Astrocyte (in vitro differentiated cells and primary cell): ENCODE measurements at regions not wholly inside any gene's neighbourhood (a gene's known extent, or its start where the extent isn't known, plus 50 kb on each side); places are given as distances from the start of the nearest gene placed in this dataset.

Source experiments
- DNase-seq: peaks from one replicate; pipeline ENCODE4 v3.0.0-alpha.2; 2010; ENCODE audit warnings: low read depth
- FAIRE-seq: peaks from 2 replicates; lab custom pipeline; 2011; peaks lifted over from hg19 to GRCh38; lab: Jason Lieb, UNC
- H2AFZ ChIP-seq: 2 replicates; pipeline ENCODE4 v1.6.0; 2012; ENCODE audit warnings: low read depth, low read length, inconsistent platforms
- H3K27ac ChIP-seq: 2 replicates; pipeline ENCODE4 v1.5.1; 2011; ENCODE audit warnings: low read depth, low read length, inconsistent platforms
- H3K27me3 ChIP-seq: 2 replicates; pipeline ENCODE4 v1.6.0; 2011; ENCODE audit warnings: low read length, inconsistent platforms; ENCODE audit not compliant: insufficient read depth
- H3K36me3 ChIP-seq: 2 replicates; pipeline ENCODE4 v1.5.1; 2011; ENCODE audit warnings: low read length, inconsistent platforms; ENCODE audit not compliant: insufficient read depth
- H3K4me1 ChIP-seq: 2 replicates; pipeline ENCODE4 v1.5.1; 2011; ENCODE audit warnings: low read length, inconsistent platforms; ENCODE audit not compliant: insufficient read depth
- H3K4me2 ChIP-seq: 2 replicates; pipeline ENCODE4 v1.6.0; 2012; ENCODE audit warnings: low read length, inconsistent platforms
- H3K4me3 ChIP-seq: 2 replicates; pipeline ENCODE4 v1.5.1; 2011; ENCODE audit warnings: low read depth, mild to moderate bottlenecking, low read length, inconsistent platforms; ENCODE audit not compliant: insufficient read depth
- H3K79me2 ChIP-seq: 2 replicates; pipeline ENCODE4 v1.6.0; 2012; ENCODE audit warnings: mild to moderate bottlenecking, low read length, inconsistent platforms; ENCODE audit not compliant: insufficient read depth
- H3K9ac ChIP-seq: 2 replicates; pipeline ENCODE4 v1.6.0; 2012; ENCODE audit warnings: mild to moderate bottlenecking, low read length, inconsistent platforms
- H3K9me3 ChIP-seq: 2 replicates; pipeline ENCODE4 v1.5.1; 2012; ENCODE audit warnings: low read depth, mild to moderate bottlenecking, low read length, inconsistent platforms; ENCODE audit not compliant: insufficient read depth
- H4K20me1 ChIP-seq: 2 replicates; pipeline ENCODE4 v1.6.0; 2012; ENCODE audit warnings: low read length, inconsistent platforms; ENCODE audit not compliant: insufficient read depth
- H3K27ac Mint-ChIP-seq: one replicate; pipeline ENCODE4 v1.8.0; 2021; ENCODE audit warnings: mild to moderate bottlenecking, mixed read lengths; ENCODE audit not compliant: unreplicated experiment
- H3K27me3 Mint-ChIP-seq: one replicate; pipeline ENCODE4 v1.8.0; 2021; ENCODE audit warnings: low read depth, mixed read lengths; ENCODE audit not compliant: unreplicated experiment
- H3K36me3 Mint-ChIP-seq: one replicate; pipeline ENCODE4 v1.8.0; 2021; ENCODE audit warnings: low read depth, mixed read lengths; ENCODE audit not compliant: unreplicated experiment
- H3K4me1 Mint-ChIP-seq: one replicate; pipeline ENCODE4 v1.8.0; 2021; ENCODE audit warnings: low read depth, mixed read lengths; ENCODE audit not compliant: unreplicated experiment
- H3K4me3 Mint-ChIP-seq: one replicate; pipeline ENCODE4 v1.8.0; 2021; ENCODE audit warnings: mild to moderate bottlenecking, moderate library complexity, mixed read lengths; ENCODE audit not compliant: unreplicated experiment
- H3K9me3 Mint-ChIP-seq: one replicate; pipeline ENCODE4 v1.8.0; 2021; ENCODE audit warnings: mild to moderate bottlenecking, mixed read lengths; ENCODE audit not compliant: unreplicated experiment
- CTCF ChIP-seq: IDR thresholded peaks from 2 replicates; pipeline ENCODE4 v1.5.1; 2011; ENCODE audit warnings: low read depth, mild to moderate bottlenecking, inconsistent platforms, low read length, moderate library complexity; ENCODE audit not compliant: insufficient read depth
- EZH2 ChIP-seq: IDR thresholded peaks from 2 replicates; pipeline ENCODE4 v1.6.1; 2012; ENCODE audit warnings: mild to moderate bottlenecking, low read length, inconsistent platforms; ENCODE audit not compliant: insufficient read depth

DNA sequence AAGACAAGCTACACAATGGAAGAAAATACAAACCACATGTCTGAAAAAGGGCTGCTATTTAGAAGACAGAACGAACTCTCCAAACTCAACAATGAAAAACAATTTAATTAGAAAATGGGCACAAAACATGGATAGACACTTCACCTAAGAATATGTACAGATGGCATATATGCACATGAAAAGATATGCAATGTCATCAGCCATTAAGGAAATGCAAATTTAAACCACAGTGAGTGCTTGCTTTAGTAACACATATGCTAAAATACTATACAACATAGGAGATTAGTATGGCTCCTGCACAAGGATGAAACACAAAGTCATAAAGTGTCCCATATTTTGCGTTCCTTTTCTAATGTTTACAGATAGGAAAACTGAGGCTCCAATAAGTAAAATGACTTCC is 60.4 kb upstream of the FAM83B start:
- H3K27me3 ChIP-seq: no peaks in the 10 kb centered on the region
- no peaks in the 10 kb centered on the region for H3K36me3 ChIP-seq
- no peak overlapping the region for H2AFZ ChIP-seq
- no peak overlapping the region for H3K4me3 Mint-ChIP-seq
- H3K79me2 ChIP-seq: no peaks in the 10 kb centered on the region
- H3K4me2 ChIP-seq: no peak overlapping the region
- H3K4me3 ChIP-seq: no peak overlapping the region
- FAIRE-seq (no peak), DNase-seq (no peak)
- peaks cover 3% of the 10 kb centered on the region for H3K9me3 Mint-ChIP-seq
- no peaks in the 10 kb centered on the region for H3K9me3 ChIP-seq
- no peak overlapping the region for H3K27ac ChIP-seq
- H3K27me3 Mint-ChIP-seq: no peaks in the 10 kb centered on the region
- no peak overlapping the region for H3K27ac Mint-ChIP-seq
- H3K36me3 Mint-ChIP-seq: no peaks in the 10 kb centered on the region
- no peaks in the 10 kb centered on the region for H3K4me1 Mint-ChIP-seq
- no peak for TF ChIP-seq CTCF
- TF ChIP-seq EZH2: no peak
- no peak overlapping the region for H3K9ac ChIP-seq
- H3K4me1 ChIP-seq: no peaks in the 10 kb centered on the region
- no peaks in the 10 kb centered on the region for H4K20me1 ChIP-seq

- no peaks in the 10 kb centered on the region for H3K9me3 ChIP-seq
- H2AFZ ChIP-seq: no peak overlapping the region
- no peaks in the 10 kb centered on the region for H3K27me3 ChIP-seq
- no peak overlapping the region for H3K27ac Mint-ChIP-seq
- no peaks in the 10 kb centered on the region for H3K36me3 ChIP-seq
- H3K4me3 Mint-ChIP-seq: no peak overlapping the region
- H3K27ac ChIP-seq: no peak overlapping the region
- H3K4me1 ChIP-seq: no peaks in the 10 kb centered on the region
- peaks cover 3% of the 10 kb centered on the region for H3K9me3 Mint-ChIP-seq
- H3K36me3 Mint-ChIP-seq: no peaks in the 10 kb centered on the region
- TF ChIP-seq CTCF: no peak
- no peak for TF ChIP-seq EZH2
- no peak overlapping the region for H3K4me2 ChIP-seq
- DNase-seq (no peak), FAIRE-seq (no peak)
- H3K27me3 Mint-ChIP-seq: no peaks in the 10 kb centered on the region
- H3K9ac ChIP-seq: no peak overlapping the region
- no peaks in the 10 kb centered on the region for H3K4me1 Mint-ChIP-seq
- H3K79me2 ChIP-seq: no peaks in the 10 kb centered on the region
- no peaks in the 10 kb centered on the region for H4K20me1 ChIP-seq
- H3K4me3 ChIP-seq: no peak overlapping the region
Measured at GRCh38 chr6:54787825-54788224, 58.7 kb upstream of the FAM83B start.
